Mesodermal cell (in vitro differentiated cells): ENCODE measurements at regions not wholly inside any gene's neighbourhood (a gene's known extent, or its start where the extent isn't known, plus 50 kb on each side); places are given as distances from the start of the nearest gene placed in this dataset.

ENCODE experiments used
- H3K27ac ChIP-seq: 2 replicates; pipeline ENCODE4 v1.7.0; 2013; ENCODE audit warnings: mild to moderate bottlenecking, low read depth, low read length, moderate library complexity; ENCODE audit not compliant: severe bottlenecking
- H3K36me3 ChIP-seq: 2 replicates; pipeline ENCODE4 v1.7.1; 2013; ENCODE audit warnings: mild to moderate bottlenecking, low read length, moderate library complexity; ENCODE audit not compliant: control insufficient read depth, insufficient read depth
- H3K4me1 ChIP-seq: one replicate; pipeline ENCODE4 v1.7.1; 2013; ENCODE audit warnings: mild to moderate bottlenecking, low read length; ENCODE audit not compliant: insufficient read depth, control insufficient read depth, poor library complexity, severe bottlenecking
- H3K4me3 ChIP-seq: 2 replicates; pipeline ENCODE4 v1.7.0; 2013; ENCODE audit warnings: low read length, control low read depth, mild to moderate bottlenecking; ENCODE audit not compliant: insufficient read depth, poor library complexity, severe bottlenecking; ENCODE audit errors: extremely low read depth
- H3K9me3 ChIP-seq: 2 replicates; pipeline ENCODE4 v1.7.1; 2013; ENCODE audit warnings: mild to moderate bottlenecking, low read length, moderate library complexity; ENCODE audit not compliant: control insufficient read depth
- WGBS, 2 experiments: methylation state at CpG; one replicate each; pipeline ENCODE4 v1.1.5; 2013; ENCODE audit warnings: missing lambda C conversion rate in 2 of 2; ENCODE audit not compliant: insufficient coverage in 2 of 2; 5-methylcytosine and 5-hydroxymethylcytosine counted together

- H3K9me3 ChIP-seq, result no peaks in the 10 kb centered on the region
- no peak overlapping the region for H3K4me3 ChIP-seq
- H3K36me3 ChIP-seq, result no peaks in the 10 kb centered on the region
- H3K27ac ChIP-seq, result no peak overlapping the region
- 78 to 89% methylated on average over 1 of the region's 3 CpGs for WGBS, 2 experiments
- H3K4me1 ChIP-seq, result no peaks in the 10 kb centered on the region
Observed at GRCh38 chr21:35748678-35749314, 311.5 kb downstream of the SETD4 start.

- Histone ChIP-seq H3K9me3 (peaks cover 5% of the 10 kb centered on the region), H3K4me1 (no peaks in the 10 kb centered on the region), H3K36me3 (no peaks in the 10 kb centered on the region), H3K27ac (no peak overlapping the region), H3K4me3 (no peak overlapping the region)
- WGBS, 2 experiments, result 87 to 100% methylated on average over 2 to 3 of the region's 4 CpGs
Observed at GRCh38 chr21:35743571-35743970, 316.8 kb downstream of the SETD4 start.

GRCh38 chr21:35738347-35738961 is 321.9 kb downstream of the SETD4 start:
- Histone ChIP-seq H3K27ac (no peak overlapping the region), H3K4me3 (no peak overlapping the region), H3K4me1 (peaks cover 10% of the 10 kb centered on the region), H3K9me3 (peaks cover 5% of the 10 kb centered on the region), H3K36me3 (no peaks in the 10 kb centered on the region)
- WGBS, 2 experiments, result 88 to 90% methylated on average over 6 to 7 of the region's 8 CpGs

- 88 to 90% methylated on average over 6 of the region's 6 CpGs for WGBS, 2 experiments
Observed at GRCh38 chr21:35737899-35738346, 322.4 kb downstream of the SETD4 start.

GRCh38 chr21:35737449-35737848 is 322.9 kb downstream of the SETD4 start:
- no peak overlapping the region for H3K27ac ChIP-seq
- WGBS, 2 experiments, result 73 to 91% methylated on average over 1 to 2 of the region's 4 CpGs
- H3K4me1 ChIP-seq, result peaks cover 10% of the 10 kb centered on the region
- H3K9me3 ChIP-seq, result peaks cover 5% of the 10 kb centered on the region
- no peak overlapping the region for H3K4me3 ChIP-seq
- no peaks in the 10 kb centered on the region for H3K36me3 ChIP-seq

More at GRCh38 chr21:35737899-35738346, 322.4 kb downstream of the SETD4 start:
- Histone ChIP-seq H3K9me3 (peaks cover 5% of the 10 kb centered on the region), H3K36me3 (no peaks in the 10 kb centered on the region), H3K4me1 (peaks cover 10% of the 10 kb centered on the region), H3K27ac (no peak overlapping the region), H3K4me3 (no peak overlapping the region)

- Histone ChIP-seq H3K4me1 (peaks cover 4% of the 10 kb centered on the region), H3K36me3 (no peaks in the 10 kb centered on the region), H3K9me3 (no peaks in the 10 kb centered on the region), H3K4me3 (no peak overlapping the region), H3K27ac (no peak overlapping the region)
- WGBS, 2 experiments, result 89 to 91% methylated on average over 7 to 9 of the region's 10 CpGs
Observed at GRCh38 chr21:35732788-35733187, 327.5 kb downstream of the SETD4 start.

- H3K9me3 ChIP-seq, result no peaks in the 10 kb centered on the region
- no peaks in the 10 kb centered on the region for H3K4me1 ChIP-seq
- WGBS, 2 experiments, result 83 to 85% methylated on average over 4 to 5 of the region's 8 CpGs
- H3K4me3 ChIP-seq, result no peak overlapping the region
- H3K36me3 ChIP-seq, result no peaks in the 10 kb centered on the region
- H3K27ac ChIP-seq, result no peak overlapping the region
Observed at GRCh38 chr21:35730325-35730724, 330.0 kb downstream of the SETD4 start.

- no peaks in the 10 kb centered on the region for H3K9me3 ChIP-seq
- WGBS, 2 experiments, result 100% methylated on average over 1 of the region's 2 CpGs; no CpG with 5 or more reads in 1 of the 2 experiments
- no peak overlapping the region for H3K27ac ChIP-seq
- no peaks in the 10 kb centered on the region for H3K36me3 ChIP-seq
- H3K4me3 ChIP-seq, result no peak overlapping the region
- H3K4me1 ChIP-seq, result no peaks in the 10 kb centered on the region
Observed at GRCh38 chr21:35727830-35728229, 332.5 kb downstream of the SETD4 start.

- Histone ChIP-seq H3K9me3 (no peaks in the 10 kb centered on the region), H3K4me3 (no peak overlapping the region), H3K36me3 (no peaks in the 10 kb centered on the region), H3K4me1 (no peaks in the 10 kb centered on the region), H3K27ac (no peak overlapping the region)
- WGBS, 2 experiments, result 72 to 98% methylated on average over 2 to 4 of the region's 4 CpGs
Observed at GRCh38 chr21:35724156-35724555, 336.2 kb downstream of the SETD4 start.

- H3K9me3 ChIP-seq, result no peaks in the 10 kb centered on the region
- 57 to 59% methylated on average over 3 to 4 of the region's 4 CpGs for WGBS, 2 experiments
- no peak overlapping the region for H3K4me3 ChIP-seq
- no peaks in the 10 kb centered on the region for H3K4me1 ChIP-seq
- H3K27ac ChIP-seq, result no peak overlapping the region
- H3K36me3 ChIP-seq, result no peaks in the 10 kb centered on the region
Observed at GRCh38 chr21:35721701-35722100, 338.6 kb downstream of the SETD4 start.

GRCh38 chr21:35720208-35720731 is 340.1 kb downstream of the SETD4 start:
- Histone ChIP-seq H3K27ac (no peak overlapping the region), H3K4me1 (no peaks in the 10 kb centered on the region), H3K9me3 (no peaks in the 10 kb centered on the region), H3K36me3 (no peaks in the 10 kb centered on the region), H3K4me3 (no peak overlapping the region)
- 91 to 92% methylated on average over 3 to 6 of the region's 6 CpGs for WGBS, 2 experiments
